HFFc6 (cell line): ENCODE measurements at regions not wholly inside any gene's neighbourhood (a gene's known extent, or its start where the extent isn't known, plus 50 kb on each side); places are given as distances from the start of the nearest gene placed in this dataset.

Experiments
- DNase-seq: peaks from one replicate; pipeline ENCODE4 v3.0.0-alpha.2; 2018
- H3K27ac Mint-ChIP-seq: 2 replicates; pipeline ENCODE4 v1.8.0; 2020; ENCODE audit warnings: mild to moderate bottlenecking, mixed read lengths
- H3K27me3 Mint-ChIP-seq: 2 replicates; pipeline ENCODE4 v1.8.0; 2021; ENCODE audit warnings: mild to moderate bottlenecking, moderate library complexity, mixed read lengths; ENCODE audit not compliant: insufficient read depth
- H3K36me3 Mint-ChIP-seq: 2 replicates; pipeline ENCODE4 v1.8.0; 2021; ENCODE audit warnings: low read depth, mixed read lengths
- H3K4me1 Mint-ChIP-seq: 2 replicates; pipeline ENCODE4 v1.8.0; 2020; ENCODE audit warnings: low read depth, mixed read lengths
- H3K4me3 Mint-ChIP-seq: 2 replicates; pipeline ENCODE4 v1.8.0; 2020; ENCODE audit warnings: mild to moderate bottlenecking, moderate library complexity, mixed read lengths
- H3K9me3 Mint-ChIP-seq: 2 replicates; pipeline ENCODE4 v1.8.0; 2020; ENCODE audit warnings: mild to moderate bottlenecking, mixed read lengths
- CTCF ChIP-seq: fragments of 200-600 bp; sonication (generic); IDR thresholded peaks from 2 replicates; pipeline ENCODE4 v1.5.0; 2021; ENCODE audit warnings: antibody characterized with exemption, mild to moderate bottlenecking

- DNase-seq = no peak
- Mint-ChIP-seq H3K27me3 (no peaks in the 10 kb centered on the region), H3K36me3 (no peaks in the 10 kb centered on the region; the same call in 1 of the 2 replicates), H3K27ac (no peak overlapping the region), H3K4me1 (peaks cover 70% of the 10 kb centered on the region), H3K4me3 (no peak overlapping the region), H3K9me3 (no peaks in the 10 kb centered on the region)
- TF ChIP-seq CTCF = no peak
These were observed 677.0 kb downstream of the NYAP2 start for GRCh38 chr2:226076529-226076928.

GRCh38 chr2:226074391-226074790 lies 674.9 kb downstream of the NYAP2 start:
- Mint-ChIP-seq H3K9me3 (no peaks in the 10 kb centered on the region), H3K27me3 (no peaks in the 10 kb centered on the region), H3K36me3 (no peaks in the 10 kb centered on the region; the same call in 1 of the 2 replicates), H3K27ac (no peak overlapping the region), H3K4me3 (no peak overlapping the region), H3K4me1 (peaks cover 48% of the 10 kb centered on the region)
- no peak for TF ChIP-seq CTCF
- DNase-seq = no peak

- no peaks in the 10 kb centered on the region; the same call in 1 of the 2 replicates for H3K36me3 Mint-ChIP-seq
- no peak for TF ChIP-seq CTCF
- H3K4me3 Mint-ChIP-seq = no peak overlapping the region
- H3K27me3 Mint-ChIP-seq = no peaks in the 10 kb centered on the region
- no peaks in the 10 kb centered on the region for H3K9me3 Mint-ChIP-seq
- DNase-seq = no peak
- peaks cover 41% of the 10 kb centered on the region for H3K4me1 Mint-ChIP-seq
- H3K27ac Mint-ChIP-seq = no peak overlapping the region
These were observed 674.1 kb downstream of the NYAP2 start for GRCh38 chr2:226073496-226074160.

- no peaks in the 10 kb centered on the region for H3K27me3 Mint-ChIP-seq
- H3K9me3 Mint-ChIP-seq = no peaks in the 10 kb centered on the region
- H3K27ac Mint-ChIP-seq = no peak overlapping the region
- peaks cover 36% of the 10 kb centered on the region for H3K4me1 Mint-ChIP-seq
- DNase-seq = no peak
- TF ChIP-seq CTCF = no peak
- no peak overlapping the region for H3K4me3 Mint-ChIP-seq
- no peaks in the 10 kb centered on the region for H3K36me3 Mint-ChIP-seq
These were observed 667.4 kb downstream of the NYAP2 start for GRCh38 chr2:226066873-226067272.

GRCh38 chr2:226066391-226066790 lies 666.9 kb downstream of the NYAP2 start:
- H3K4me3 Mint-ChIP-seq = no peak overlapping the region
- H3K4me1 Mint-ChIP-seq = peaks cover 37% of the 10 kb centered on the region
- H3K9me3 Mint-ChIP-seq = no peaks in the 10 kb centered on the region
- H3K36me3 Mint-ChIP-seq = no peaks in the 10 kb centered on the region
- no peak overlapping the region for H3K27ac Mint-ChIP-seq
- DNase-seq = no peak
- no peaks in the 10 kb centered on the region for H3K27me3 Mint-ChIP-seq
- TF ChIP-seq CTCF = no peak
